GM18517 (cell line): ENCODE measurements at regions not wholly inside any gene's neighbourhood (a gene's known extent, or its start where the extent isn't known, plus 50 kb on each side); places are given as distances from the start of the nearest gene placed in this dataset.

Source experiments
- ATAC-seq: cut with Tn5 transposase; IDR thresholded peaks from one replicate; pipeline ENCODE4 v1.9.1; 2021; ENCODE audit warnings: mild to moderate bottlenecking, moderate library complexity; ENCODE audit not compliant: unreplicated experiment

GRCh38 chr18:22040533-22040932 lies 128.9 kb upstream of the GATA6 start:
- no peak for ATAC-seq

GRCh38 chr18:22043837-22044236 lies 125.6 kb upstream of the GATA6 start:
- no peak for ATAC-seq

- no peak for ATAC-seq
Measured at GRCh38 chr18:22044474-22045220, 124.7 kb upstream of the GATA6 start.

- ATAC-seq = no peak
Measured at GRCh38 chr18:22045221-22045918, 124.0 kb upstream of the GATA6 start.

DNA sequence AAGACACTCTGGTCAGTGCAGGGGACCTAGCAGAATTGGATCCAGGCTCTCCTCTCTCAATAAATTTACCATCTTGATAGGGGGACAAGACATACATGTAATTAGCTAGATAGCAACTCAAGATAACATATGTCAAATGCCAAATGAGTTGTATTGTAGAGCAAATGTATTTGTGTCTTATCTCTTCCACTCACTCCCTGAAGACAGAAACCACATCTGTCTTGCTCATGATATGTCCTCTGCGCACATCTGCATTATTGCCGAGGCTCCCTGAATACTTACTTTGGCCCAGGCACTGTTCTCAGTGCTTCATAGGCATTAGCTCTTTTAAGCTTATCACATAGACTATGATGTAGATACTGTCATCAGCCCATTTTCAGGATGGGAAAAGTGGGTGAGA lies 122.9 kb upstream of the GATA6 start:
- no peak for ATAC-seq

DNA sequence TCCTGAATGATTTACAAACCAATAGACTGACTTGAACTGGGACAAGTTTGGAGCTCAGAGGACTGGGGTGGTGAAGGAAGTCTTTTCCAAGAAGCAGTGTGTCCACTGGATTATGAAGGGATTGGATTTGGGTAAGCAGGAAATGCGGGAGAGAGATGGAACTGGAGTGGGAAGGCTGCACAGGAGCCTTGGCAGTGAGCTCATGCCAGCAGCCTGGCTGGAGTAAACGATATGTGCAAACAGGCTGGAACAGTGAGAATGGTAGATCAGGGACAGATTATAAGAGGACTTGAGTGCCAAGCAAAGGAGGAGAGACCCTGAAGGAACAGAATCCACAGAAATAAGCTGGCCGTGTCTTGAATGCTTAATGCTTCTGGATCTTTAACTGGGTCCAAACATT lies 121.9 kb upstream of the GATA6 start:
- no peak for ATAC-seq

DNA sequence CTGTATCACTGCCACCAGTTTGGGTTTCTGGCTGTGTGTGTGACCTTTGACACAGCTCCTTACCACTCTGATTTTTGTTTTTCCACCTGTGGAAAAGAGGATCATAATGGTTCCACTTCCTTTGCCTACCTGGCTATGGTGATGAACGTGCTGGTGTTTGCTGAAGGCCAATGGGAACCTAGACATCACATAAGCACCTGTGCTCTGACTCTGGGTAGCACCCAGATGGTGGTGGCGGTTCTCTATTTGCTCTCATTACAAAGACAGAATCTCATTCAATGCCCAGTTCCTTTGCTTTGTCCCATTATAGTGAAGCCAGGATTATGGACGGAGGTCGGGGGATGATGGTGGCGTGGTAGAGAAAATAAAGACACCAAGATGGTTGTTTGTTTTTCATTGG lies 121.2 kb upstream of the GATA6 start:
- ATAC-seq = no peak

DNA sequence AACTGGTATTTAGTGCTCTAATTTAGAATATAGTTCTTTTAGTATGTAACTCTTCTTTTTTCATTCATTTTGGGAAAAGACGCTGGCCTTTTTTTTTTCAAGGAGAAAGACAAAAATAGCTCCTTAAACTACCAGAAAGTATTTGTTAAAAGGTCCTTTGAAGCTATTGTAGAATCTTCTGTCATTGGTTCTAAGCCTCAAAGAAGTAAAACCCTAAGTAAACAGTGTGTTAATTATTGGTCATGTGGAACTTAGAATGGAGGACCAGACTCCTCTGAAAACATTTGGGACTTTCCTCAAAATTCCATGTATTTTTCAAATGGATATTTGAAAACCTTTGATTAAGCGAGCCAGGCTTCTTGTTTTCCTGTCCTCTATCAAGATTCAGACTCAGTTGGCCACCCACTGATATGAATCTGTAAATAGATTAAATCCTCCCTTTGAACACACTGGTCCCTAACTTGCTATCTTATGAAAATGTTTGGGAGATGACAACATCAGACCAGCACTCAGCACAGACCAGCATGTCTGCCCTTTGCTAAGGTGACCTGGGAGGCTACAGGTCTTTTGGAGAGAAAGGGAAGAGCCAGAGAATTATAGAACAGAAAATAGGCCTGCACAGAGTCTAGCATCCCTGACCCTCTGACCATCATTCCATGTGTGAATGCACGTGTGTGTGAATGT lies 120.3 kb upstream of the GATA6 start:
- ATAC-seq = no peak

GRCh38 chr18:22052405-22053105 lies 116.8 kb upstream of the GATA6 start:
- no peak for ATAC-seq

DNA sequence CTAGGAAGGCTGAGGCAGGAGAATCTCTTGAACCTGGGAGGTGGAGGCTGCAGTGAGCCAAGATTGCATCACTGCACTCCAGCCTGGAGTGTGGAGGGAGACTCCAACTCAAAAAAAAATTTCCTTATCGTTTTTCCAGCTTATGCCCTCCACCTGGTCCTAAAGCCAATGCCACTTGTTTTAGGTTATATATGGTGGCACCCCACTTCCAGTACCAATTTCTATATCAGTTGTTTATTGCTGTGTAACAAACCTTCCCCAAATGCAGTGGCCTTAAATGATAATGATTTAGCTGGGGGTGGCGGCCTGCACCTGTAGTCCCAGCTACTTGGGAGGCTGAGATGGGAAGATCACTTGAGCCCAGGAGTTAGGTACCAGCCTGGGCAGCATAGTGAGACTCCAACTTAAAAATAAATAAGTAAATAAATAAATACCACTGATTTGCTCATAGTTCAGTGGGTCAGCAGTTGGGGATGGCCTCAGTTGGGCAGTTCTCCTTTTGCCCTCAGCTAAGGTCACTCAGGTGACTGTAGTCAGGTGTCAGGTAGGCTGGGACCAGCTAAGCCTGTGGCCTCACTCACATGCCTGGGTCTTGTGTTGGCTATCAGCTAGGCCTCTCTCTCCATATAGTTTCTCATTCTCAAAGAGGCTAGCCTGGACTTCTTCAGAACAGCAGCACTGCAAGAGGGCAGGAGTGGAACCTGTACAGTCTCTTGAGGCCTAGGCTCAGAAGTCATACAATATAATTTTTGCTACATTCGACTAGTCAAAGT lies 113.7 kb upstream of the GATA6 start:
- no peak for ATAC-seq

GRCh38 chr18:22056950-22057349 lies 112.4 kb upstream of the GATA6 start:
- ATAC-seq = no peak

GRCh38 chr18:22057908-22058527 lies 111.4 kb upstream of the GATA6 start:
- ATAC-seq = no peak

- no peak for ATAC-seq
Measured at GRCh38 chr18:22060361-22060760, 109.0 kb upstream of the GATA6 start.

GRCh38 chr18:22063102-22063501 lies 106.3 kb upstream of the GATA6 start:
- no peak for ATAC-seq

GRCh38 chr18:22063672-22064071 lies 105.7 kb upstream of the GATA6 start:
- no peak for ATAC-seq

GRCh38 chr18:22064581-22064980 lies 104.8 kb upstream of the GATA6 start:
- ATAC-seq = no peak

GRCh38 chr18:22065311-22065710 lies 104.1 kb upstream of the GATA6 start:
- ATAC-seq = no peak

- no peak for ATAC-seq
Measured at GRCh38 chr18:22066083-22066485, 103.3 kb upstream of the GATA6 start.

- ATAC-seq = no peak
Measured at GRCh38 chr18:22067109-22067508, 102.3 kb upstream of the GATA6 start.

GRCh38 chr18:22067682-22068081 lies 101.7 kb upstream of the GATA6 start:
- ATAC-seq = no peak
